Astrocyte of the spinal cord (primary cell): ENCODE measurements at regions not wholly inside any gene's neighbourhood (a gene's known extent, or its start where the extent isn't known, plus 50 kb on each side); places are given as distances from the start of the nearest gene placed in this dataset.

Experiments used
- DNase-seq: peaks from one replicate; pipeline ENCODE4 v3.0.0; 2011; ENCODE audit warnings: low read depth, low spot score
- H3K4me3 ChIP-seq: 2 replicates; pipeline ENCODE4 v1.5.1; 2011; ENCODE audit warnings: low read depth, mild to moderate bottlenecking, low read length, moderate library complexity
- CTCF ChIP-seq: IDR thresholded peaks from 2 replicates; pipeline ENCODE4 v1.5.1; 2012; ENCODE audit warnings: low read depth, mild to moderate bottlenecking, low read length, inconsistent platforms
- in situ Hi-C: cut with HindIII; loops from 2 replicates; pipeline ENCODE4 v1.10.0; 2017; ENCODE audit warnings: low sequenced_read_pairs

GRCh38 chr3:144060881-144061280 lies 89.3 kb downstream of the DIPK2A start:
- in situ Hi-C loops, result no loop called here
- no peak for DNase-seq
- H3K4me3 ChIP-seq, result no peak overlapping the region
- TF ChIP-seq CTCF, result no peak

GRCh38 chr3:144063306-144063705 lies 91.7 kb downstream of the DIPK2A start:
- no peak for TF ChIP-seq CTCF
- in situ Hi-C loops, result no loop called here
- no peak overlapping the region for H3K4me3 ChIP-seq
- no peak for DNase-seq

GRCh38 chr3:144067059-144067458 lies 95.4 kb downstream of the DIPK2A start:
- no peak for DNase-seq
- in situ Hi-C loops, result no loop called here
- H3K4me3 ChIP-seq, result no peak overlapping the region
- no peak for TF ChIP-seq CTCF

GRCh38 chr3:144073698-144074097 lies 102.1 kb downstream of the DIPK2A start:
- in situ Hi-C loops, result no loop called here

GRCh38 chr3:144079634-144080033 lies 108.0 kb downstream of the DIPK2A start:
- no peak for TF ChIP-seq CTCF
- in situ Hi-C loops, result no loop called here
- H3K4me3 ChIP-seq, result no peak overlapping the region
- no peak for DNase-seq

More at GRCh38 chr3:144073698-144074097, 102.1 kb downstream of the DIPK2A start:
- TF ChIP-seq CTCF, result no peak
- no peak overlapping the region for H3K4me3 ChIP-seq
- no peak for DNase-seq

- no peak for DNase-seq
- in situ Hi-C loops, result no loop called here
- TF ChIP-seq CTCF, result no peak
- H3K4me3 ChIP-seq, result no peak overlapping the region
These were observed 113.3 kb downstream of the DIPK2A start for GRCh38 chr3:144084929-144085328.

- no peak overlapping the region for H3K4me3 ChIP-seq
- in situ Hi-C loops, result no loop called here
- no peak for TF ChIP-seq CTCF
- peak; percentile 59 for DNase-seq
These were observed 114.3 kb downstream of the DIPK2A start for GRCh38 chr3:144085964-144086363.
